HG02610 (cell line): ENCODE measurements at regions not wholly inside any gene's neighbourhood (a gene's known extent, or its start where the extent isn't known, plus 50 kb on each side); places are given as distances from the start of the nearest gene placed in this dataset.
A peak's percentile ranks its signal among the peaks of the same experiment; 100 is the strongest.

ENCODE experiments used
- ATAC-seq: cut with Tn5 transposase; IDR thresholded peaks from one replicate; pipeline ENCODE4 v1.9.1; 2021; ENCODE audit warnings: mild to moderate bottlenecking, moderate library complexity; ENCODE audit not compliant: unreplicated experiment

DNA sequence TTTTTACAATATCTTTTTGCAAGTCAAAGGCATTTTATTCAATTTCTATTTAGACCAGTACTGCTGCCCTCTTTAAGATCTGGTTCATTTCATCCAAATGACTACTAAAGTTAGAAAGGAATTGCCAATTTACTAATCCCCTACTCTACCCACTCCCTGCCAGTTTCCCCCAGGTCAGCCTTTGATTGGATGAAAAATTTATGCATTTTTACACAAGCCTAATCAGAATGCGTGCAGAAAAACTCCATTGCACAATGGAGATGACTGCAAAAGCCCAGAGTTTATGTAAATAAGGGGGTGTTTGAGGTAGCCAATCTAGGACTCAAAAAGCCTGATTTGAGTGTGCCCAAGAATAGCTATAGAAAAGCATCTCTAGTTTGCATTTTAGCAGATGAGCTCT lies 310.6 kb downstream of the PABPC4L start:
- ATAC-seq, result peak; percentile 49

DNA sequence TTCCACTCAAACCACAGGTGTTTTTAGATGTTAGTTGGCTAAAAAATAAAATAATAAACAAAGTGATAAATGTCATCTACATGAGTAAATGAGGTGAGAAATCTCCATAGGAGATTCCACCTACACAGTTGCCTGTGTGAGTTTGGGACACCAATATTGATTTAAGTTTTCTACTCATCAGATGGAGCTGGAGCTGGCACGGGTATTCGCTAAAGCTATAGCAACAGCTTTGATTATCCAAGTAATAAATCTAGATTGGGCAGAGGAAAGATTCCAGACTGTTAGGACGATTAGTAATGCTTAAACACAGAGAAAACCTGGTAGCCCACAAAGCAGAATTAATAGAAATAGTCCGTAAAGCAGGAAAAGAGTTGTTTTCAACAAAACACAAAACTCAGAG lies 313.9 kb downstream of the PABPC4L start:
- no peak for ATAC-seq

DNA sequence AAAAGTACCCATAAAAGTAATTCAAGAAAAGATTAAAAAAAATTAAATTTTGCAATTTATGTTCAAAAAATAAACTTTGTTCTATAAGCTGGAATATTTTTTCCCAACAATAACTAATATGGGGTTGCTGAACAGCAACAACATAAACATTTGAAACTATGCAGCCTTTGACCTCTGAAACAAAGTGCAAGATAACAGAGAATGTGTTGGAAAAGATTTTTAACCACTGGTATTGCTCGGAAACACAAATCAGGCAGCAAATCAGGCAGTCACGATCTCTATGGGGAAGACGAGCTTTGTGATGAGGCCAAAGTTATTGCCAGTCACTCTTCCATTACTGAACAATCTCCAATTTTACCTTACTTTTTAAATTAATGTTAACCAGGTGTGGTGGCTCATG lies 332.1 kb downstream of the PABPC4L start:
- ATAC-seq, result no peak

DNA sequence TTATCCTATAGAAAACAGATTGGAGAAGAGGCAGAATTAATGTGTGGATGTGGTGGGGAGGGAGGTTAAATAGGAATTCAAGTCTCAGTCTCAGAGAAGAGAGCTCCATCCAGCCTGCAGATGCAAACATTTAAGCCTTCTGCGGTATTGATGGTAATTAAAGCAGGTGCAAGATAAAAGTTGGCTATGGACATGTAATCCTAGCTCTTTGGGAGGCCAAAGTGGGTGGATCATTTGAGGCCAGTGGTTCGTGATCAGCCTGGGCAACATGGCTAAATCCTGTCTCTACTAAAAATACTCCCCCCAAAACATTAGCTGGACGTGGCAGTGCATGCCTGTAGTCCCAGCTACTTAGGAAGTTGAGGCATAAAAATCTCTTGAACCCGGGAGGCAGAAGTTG lies 332.7 kb downstream of the PABPC4L start:
- no peak for ATAC-seq

DNA sequence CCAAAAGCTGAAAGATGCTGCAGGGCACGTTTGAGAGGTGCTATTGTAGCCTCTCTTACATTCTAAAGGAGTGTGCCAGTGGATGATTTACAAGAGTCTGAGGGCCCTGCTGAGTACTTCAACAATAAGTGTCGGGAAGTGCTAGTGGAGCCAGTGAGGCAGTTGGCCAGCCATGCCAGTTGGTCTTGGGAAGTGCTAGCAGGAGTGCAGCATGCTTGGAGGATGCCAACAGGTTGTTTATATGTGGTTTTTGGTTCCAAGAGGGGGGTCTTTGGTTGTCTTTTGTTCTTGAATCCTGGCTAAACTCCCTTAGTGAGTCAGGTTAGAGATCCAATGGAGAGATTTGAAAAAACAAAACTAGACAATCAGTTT lies 335.3 kb downstream of the PABPC4L start:
- no peak for ATAC-seq

DNA sequence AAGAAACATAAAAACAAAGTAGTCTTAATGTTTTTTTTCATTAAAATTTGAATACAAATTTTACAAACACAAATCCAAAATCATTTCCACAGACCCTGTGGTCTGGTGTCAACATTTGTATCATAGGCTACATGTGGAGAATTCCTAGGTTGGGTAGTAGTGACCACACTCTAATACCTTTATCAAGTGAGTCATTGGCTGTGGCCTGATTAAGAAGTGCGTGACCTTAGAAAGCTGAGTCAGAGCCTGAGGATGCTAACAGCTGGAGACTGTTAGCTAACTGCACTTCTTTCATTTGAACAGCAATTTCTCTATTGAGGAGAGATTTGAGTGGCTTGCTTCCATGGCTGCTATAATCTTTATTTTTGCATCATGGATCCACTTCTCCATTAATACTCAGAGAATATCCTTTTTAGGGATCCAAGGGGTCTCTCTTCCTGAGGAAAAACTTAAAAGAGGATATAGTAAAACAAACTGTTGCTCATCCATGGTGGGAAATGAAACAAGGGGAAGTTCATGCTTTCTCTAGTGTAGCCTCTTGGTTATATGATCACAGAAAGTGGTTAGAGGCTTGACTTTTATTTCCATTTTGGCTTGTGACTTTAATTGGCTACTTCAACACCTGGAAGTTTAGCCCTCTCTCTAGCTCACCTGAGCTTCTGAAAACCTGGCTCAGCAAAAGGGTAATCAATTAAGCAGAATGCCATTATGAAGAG lies 335.8 kb downstream of the PABPC4L start:
- no peak for ATAC-seq

DNA sequence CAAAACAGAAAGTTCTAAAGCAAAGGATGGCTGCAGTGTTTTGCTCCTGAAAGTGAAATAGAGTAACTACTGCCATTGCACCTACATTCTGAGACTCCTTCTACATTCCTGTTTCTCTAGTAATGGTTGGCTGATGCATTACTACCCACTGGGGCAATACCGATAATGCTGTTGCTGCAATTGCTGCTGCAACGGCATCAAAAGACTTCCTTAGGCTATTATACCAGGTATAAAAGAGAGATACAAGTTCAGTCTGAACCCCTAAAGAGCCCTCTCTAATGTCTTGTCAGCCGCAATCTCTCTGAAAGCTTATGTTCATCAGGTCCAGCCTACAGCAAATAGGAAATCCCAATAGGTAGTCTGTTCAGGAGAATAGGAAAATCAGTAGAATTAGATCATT lies 338.4 kb downstream of the PABPC4L start:
- no peak for ATAC-seq

DNA sequence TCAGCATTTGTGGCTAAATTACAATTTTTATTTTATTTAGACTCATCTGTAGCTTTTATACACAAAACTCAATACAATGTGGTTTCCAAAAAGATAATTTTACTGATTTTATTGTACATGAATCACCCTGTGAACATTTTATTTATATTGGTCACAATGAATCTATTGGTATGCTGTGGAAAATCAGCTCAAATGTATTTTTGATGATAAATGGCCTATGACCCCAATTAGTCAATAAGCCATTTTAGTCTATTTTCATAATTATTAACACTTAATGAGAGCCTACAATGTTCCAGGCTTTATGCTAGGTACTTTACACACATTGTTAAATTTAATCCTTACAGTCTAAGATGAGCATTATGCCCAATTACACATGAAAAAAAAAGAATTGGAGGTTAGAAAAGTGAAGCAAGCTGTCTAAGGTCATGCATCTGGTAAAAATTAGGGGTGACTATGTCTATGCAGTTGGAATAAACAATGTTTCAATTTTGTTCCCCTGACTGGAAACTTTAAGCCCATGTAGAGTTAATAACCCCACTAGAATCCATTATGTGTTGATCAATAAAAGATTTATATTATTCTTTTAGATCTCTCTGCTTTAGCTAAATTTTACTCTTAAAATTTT lies 344.7 kb downstream of the PABPC4L start:
- no peak for ATAC-seq

DNA sequence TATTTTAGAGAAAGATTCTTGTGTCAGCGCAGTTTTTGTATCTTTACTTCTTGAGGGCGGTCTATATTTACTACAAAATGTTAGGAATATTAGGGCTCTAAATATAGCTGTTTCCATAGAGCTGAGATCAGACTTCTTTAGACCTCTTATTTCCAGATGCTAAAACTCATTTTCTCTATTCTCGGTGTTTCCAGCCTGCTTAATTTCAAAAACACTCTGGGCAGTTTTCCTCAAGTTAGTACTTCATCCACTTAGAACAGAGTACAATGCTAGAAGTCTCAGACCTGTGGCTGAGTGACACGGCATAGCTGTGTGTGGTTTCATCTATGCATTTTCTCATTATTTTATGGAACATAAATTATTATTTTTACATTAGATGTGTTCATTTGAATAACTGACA lies 346.6 kb downstream of the PABPC4L start:
- no peak for ATAC-seq

DNA sequence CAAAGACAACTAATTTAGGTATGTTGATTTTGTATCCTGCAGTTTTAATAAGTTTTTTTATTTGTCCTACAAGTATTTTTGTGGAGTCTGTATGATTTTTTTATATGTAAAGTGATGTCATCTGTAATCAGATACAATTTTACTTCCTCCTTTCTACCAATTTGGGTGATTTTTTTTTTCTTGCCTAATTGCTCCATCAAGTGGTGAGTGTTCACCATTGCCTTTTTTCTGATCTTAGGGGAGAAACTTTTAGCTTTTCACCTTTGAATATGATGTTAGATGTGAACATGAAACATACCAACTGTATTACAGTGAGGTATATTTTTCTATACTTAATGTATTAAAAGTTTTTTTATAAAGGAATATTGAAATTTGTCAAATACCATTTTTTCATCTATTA lies 362.3 kb downstream of the PABPC4L start:
- no peak for ATAC-seq

DNA sequence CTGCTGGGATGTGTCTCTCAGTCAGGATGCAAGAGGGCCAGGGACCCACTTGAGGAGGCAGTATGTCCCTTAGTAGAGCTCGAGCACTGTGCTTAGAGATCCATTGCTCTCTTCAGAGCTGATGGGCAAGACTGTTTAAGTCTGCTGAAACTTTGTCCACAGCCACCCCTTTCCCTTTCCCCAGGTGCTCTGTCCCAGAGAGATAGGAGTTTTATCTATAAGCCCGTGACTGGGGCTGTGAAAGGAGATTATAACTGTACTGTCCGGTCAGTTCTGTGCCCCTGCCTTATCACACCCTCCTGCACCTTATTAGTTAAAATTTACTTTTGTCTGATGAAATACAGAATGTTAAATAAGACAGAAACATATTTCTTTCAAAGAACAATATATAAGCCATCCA lies 378.4 kb downstream of the PABPC4L start:
- no peak for ATAC-seq

DNA sequence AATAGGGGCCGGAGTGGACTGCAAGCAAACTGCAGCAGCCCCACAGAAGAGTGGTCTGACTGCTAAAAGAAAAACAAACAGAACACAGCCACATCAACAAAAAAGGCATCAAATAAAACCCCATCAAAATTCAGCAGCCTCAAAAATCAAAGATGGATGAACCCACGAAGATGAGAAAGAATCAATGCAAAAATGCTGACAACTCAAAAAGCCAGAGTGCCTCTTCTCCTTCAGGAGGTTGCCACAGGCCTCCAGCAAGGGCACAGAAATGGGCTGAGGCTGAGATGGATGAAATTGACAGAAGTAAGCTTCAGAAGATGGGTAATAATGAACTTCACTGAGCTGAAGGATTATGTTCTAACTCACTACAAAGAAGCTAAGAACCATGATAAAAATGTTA lies 388.6 kb downstream of the PABPC4L start:
- ATAC-seq, result no peak

DNA sequence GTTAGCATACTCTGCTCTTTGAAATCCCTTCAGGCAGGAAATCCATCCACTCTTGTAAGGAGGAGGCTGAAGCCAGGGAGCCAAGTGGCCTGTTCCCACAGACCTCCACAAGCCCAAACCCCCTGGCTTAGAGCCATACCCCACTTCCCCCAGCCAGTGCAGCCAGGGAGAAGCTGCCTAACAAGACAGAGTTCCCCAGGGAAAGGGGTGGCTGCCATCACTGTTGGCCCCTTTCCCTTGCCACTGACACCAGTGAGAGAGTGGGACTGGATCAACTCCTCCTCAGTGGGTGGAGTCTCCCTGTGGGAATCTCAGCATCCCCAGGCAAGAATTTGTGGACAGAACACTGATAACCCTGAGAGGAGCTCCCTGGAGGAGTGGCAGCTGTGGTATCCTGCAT lies 389.4 kb downstream of the PABPC4L start:
- ATAC-seq, result no peak

DNA sequence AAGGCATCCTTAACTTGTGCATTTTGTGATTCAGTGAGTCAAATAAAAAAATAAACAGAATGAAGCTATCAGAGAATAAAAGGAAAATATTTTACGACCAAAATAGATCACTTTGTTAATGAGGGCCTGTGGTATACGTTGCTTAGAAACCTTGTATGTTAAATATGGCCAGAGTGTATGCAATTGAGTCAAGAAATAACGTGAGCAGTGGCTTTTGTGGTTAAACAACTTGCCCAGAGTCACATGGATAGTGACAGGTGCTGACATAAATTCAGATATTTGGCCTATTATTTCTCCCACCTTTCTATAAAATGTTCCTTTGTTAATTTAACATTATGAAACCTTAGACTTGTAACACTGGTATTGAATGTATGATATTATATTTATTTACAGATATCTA lies 393.4 kb downstream of the PABPC4L start:
- no peak for ATAC-seq

DNA sequence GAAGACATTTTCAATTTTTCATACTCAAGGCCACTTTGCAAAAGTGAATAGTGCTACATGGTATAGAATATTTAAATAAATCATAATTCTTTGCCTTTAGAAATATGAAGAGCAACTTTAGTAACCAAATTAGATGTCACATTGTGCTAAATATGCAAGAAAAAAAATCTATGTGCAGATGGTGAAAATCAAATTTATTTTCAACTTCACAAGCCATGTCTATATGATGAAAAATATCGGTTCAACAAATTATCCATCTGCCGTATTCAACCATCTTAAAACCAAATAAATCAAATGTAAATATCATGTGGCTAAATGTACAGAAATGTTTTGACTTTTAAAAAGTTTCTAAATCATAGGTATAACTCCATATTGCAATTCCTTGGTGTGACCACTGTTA lies 398.2 kb downstream of the PABPC4L start:
- ATAC-seq, result no peak

DNA sequence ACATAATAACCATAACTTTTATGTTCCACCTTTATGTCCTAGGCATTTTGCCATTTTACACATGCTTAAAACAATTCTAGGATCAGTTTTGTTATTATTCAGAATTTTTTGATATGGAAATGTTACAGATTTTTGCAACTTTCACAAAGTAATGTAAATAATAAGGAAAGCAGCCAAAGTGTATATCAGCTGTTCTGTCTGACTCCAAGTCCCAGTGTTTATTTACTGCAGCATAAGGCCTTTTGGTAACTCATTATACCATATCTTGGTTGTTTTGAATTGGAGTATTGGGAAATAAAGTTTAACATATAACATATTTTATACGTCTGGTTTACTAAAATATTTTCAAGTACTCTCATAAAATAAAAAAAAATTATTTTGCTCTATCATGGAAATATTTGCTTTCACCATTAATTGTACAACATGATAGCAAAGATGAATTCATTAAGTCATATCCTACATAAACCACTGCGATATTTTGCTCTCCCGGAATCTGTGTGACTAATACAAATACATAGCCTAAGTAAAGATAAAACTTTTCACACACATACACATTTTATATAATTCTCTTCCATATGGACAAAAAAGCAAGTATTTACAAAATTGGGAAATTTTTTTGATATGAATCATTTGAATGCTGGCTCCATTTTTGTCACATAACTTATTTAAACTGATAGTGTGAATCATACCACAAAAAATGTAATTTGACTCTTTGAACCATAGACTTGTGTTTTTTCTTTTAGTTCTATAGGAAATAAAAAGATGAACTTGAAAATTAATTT lies 399.0 kb downstream of the PABPC4L start:
- no peak for ATAC-seq

DNA sequence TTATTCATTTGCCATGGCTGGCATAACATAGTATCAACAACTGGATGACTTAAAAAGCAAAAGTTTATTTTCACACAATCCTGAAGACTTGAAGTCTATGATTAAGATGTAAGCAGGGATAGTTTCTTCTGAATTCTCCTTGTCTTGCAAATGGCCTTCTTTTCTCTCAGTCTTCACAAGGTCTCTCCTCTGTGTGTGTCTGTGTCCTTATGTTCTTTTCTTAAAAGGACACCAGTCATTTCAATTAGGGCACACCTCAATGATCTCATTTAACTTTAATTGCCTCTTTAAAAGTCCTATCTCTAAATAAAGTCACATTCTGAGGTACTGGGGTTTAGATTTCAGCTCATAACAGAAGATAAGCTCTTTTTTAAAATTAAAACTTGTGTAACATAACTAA lies 399.7 kb downstream of the PABPC4L start:
- ATAC-seq, result no peak

DNA sequence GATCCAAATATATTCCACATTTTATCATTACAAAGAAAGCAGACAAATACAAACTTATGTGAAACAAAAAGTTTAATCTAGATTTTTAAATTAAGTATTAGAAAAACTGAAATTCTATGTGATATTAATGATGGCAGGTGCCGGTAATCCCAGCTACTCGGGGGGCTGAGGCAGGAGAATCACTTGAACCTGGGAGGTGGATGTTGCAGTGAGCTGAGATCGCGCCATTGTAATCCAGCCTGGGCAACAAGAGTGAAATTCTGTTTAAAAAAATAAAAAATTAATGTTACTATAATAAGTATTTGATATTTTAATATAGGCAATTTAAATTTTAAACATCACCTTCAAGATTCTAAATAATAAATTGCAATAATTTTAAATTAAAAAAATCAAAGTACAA lies 400.6 kb downstream of the PABPC4L start:
- ATAC-seq, result no peak

DNA sequence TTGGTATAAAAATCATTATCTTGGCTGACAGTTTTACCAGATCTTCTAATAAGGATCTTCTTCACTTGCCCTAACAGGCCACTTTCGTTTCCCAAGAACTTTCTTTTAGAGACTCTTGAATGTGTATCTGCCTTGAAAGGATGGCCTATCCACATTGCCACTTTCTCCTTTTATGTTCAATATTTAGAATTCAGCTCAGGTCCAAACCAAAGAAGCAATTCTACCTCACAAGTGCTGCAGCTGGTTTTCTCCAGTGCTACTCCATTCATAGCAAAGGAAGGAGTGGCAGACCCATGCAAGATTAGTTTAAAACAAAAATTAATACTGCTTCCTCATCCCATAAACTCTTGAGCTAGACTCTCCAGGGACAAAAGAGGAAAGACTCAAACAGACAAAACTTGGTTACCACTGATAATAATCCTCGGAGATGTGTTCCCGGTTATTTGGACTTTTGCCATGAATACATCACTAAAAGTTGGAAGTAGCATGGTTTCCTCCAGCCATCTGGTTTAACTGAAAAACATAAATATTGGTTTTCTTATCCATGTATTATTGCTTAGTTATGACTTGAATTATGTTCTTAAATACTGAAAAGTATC lies 401.8 kb downstream of the PABPC4L start:
- ATAC-seq, result no peak

DNA sequence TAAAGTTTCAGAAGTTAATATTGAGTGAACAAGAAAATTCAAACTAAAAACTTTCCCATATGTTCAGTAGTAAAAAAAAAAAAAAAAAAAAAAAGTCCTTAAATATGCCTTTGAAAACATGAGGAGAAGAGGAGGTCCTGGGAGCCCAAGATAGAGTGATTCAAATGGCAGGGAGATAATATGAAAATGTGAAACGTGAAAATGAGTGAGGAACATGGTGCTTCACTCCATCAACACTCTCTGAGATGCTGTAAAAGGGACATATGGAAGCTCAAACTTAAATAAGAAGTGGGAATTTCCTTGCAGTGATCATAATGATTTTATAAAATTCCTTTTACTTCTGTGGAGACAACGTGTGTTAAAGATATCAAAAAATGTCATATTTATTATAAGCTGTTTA lies 423.9 kb downstream of the PABPC4L start:
- ATAC-seq, result no peak

DNA sequence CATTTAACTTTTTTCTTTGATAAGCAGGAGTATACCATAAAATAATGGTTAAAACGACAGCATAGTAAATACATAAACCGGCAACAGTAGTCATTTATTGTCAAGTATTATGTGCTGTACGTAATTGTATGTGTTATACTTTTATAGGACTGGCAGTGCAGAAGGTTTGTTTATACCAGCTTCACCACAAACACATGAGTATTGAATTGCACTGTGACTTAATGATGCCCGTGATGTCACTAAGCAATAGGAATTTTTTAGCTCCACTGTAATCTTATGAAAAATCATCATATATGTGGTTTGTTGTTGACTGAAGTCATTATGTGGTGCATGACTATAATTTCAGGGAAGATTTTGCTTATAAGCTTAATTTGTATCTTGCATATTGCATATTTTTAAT lies 424.6 kb downstream of the PABPC4L start:
- ATAC-seq, result no peak

DNA sequence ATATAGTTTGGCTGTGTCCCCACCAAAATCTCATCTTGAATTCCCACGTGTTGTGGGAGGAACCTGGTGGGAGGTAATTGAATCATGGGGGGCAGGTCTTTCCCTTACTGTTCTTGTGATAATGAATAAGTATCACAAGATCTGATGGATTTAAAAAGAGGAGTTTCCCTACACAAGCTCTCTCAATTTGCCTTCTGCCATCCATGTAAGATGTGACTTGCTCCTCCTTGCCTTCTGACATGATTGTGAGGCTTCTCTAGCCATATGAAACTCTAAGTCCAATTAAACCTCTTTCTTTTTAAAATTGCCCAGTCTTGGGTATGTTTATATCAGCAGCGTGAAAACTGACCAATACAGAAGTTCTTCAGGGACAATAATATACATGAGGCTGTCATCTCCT lies 425.1 kb downstream of the PABPC4L start:
- ATAC-seq, result no peak
